A673 (cell line): ENCODE measurements at regions not wholly inside any gene's neighbourhood (a gene's known extent, or its start where the extent isn't known, plus 50 kb on each side); places are given as distances from the start of the nearest gene placed in this dataset.

Experiments
- BruUV-seq: library from RNA; stranded (reverse); fragments of 400-500 nt; replicated peaks from 2 replicates; lab custom pipeline; 2021; lab: Mats Ljungman, UMichigan
- CTCF ChIA-PET: fragments of 300-600 bp; sonication (Branson Sonifier 250); formaldehyde crosslinking; loops from one replicate; lab custom pipeline; 2022; ENCODE audit warnings: antibody characterized with exemption; lab: Charles Lee
- POLR2A ChIA-PET: fragments of 300-600 bp; sonication (Branson Sonifier 250); formaldehyde crosslinking; loops from one replicate; lab custom pipeline; 2022; ENCODE audit warnings: antibody characterized with exemption; ENCODE audit not compliant: low non-redundant PET; lab: Charles Lee
- DNase-seq: peaks from one replicate; pipeline ENCODE4 v3.0.0-alpha.2; 2015; ENCODE audit warnings: low spot score
- H3K27ac ChIP-seq: fragments of 200-600 bp; sonication (generic); 2 replicates; pipeline ENCODE4 v1.5.1; 2016; ENCODE audit warnings: mixed run types, low read depth, mild to moderate bottlenecking, mixed read lengths, antibody characterized with exemption, low read length; ENCODE audit not compliant: poor library complexity, severe bottlenecking
- H3K27me3 ChIP-seq: fragments of 200-600 bp; sonication (generic); replicated peaks from 2 replicates; pipeline ENCODE4 v1.6.1; 2017; ENCODE audit warnings: mixed run types, low read depth, mild to moderate bottlenecking, mixed read lengths, antibody characterized with exemption, low read length; ENCODE audit not compliant: insufficient read depth, poor library complexity
- H3K36me3 ChIP-seq: fragments of 200-600 bp; sonication (generic); 2 replicates; pipeline ENCODE4 v1.6.1; 2016; ENCODE audit warnings: mixed run types, mild to moderate bottlenecking, mixed read lengths, antibody characterized with exemption, low read length; ENCODE audit not compliant: insufficient read depth, poor library complexity, severe bottlenecking
- H3K4me1 ChIP-seq: fragments of 200-600 bp; sonication (generic); 2 replicates; pipeline ENCODE4 v1.6.1; 2017; ENCODE audit warnings: mixed run types, mild to moderate bottlenecking, mixed read lengths, antibody characterized with exemption, low read length; ENCODE audit not compliant: insufficient read depth, poor library complexity, severe bottlenecking
- H3K4me3 ChIP-seq: fragments of 200-600 bp; sonication (generic); 2 replicates; pipeline ENCODE4 v1.5.1; 2016; ENCODE audit warnings: low read depth, mixed run types, mild to moderate bottlenecking, mixed read lengths, low read length; ENCODE audit not compliant: poor library complexity, severe bottlenecking
- H3K9me3 ChIP-seq: fragments of 200-600 bp; sonication (generic); 2 replicates; pipeline ENCODE4 v1.6.1; 2016; ENCODE audit warnings: mixed run types, low read depth, mild to moderate bottlenecking, mixed read lengths, antibody characterized with exemption, low read length; ENCODE audit not compliant: poor library complexity, severe bottlenecking
- CTCF ChIP-seq: fragments of 300-800, 200-600 bp; sonication (generic); conservative IDR thresholded peaks from 2 replicates; pipeline ENCODE4 v1.5.1; 2017; ENCODE audit warnings: low read depth, mild to moderate bottlenecking, antibody characterized with exemption, low read length, moderate library complexity, mixed read lengths
- EZH2 ChIP-seq: fragments of 200-600 bp; sonication (generic); IDR thresholded peaks from 2 replicates; pipeline ENCODE4 v1.6.1; 2017; ENCODE audit warnings: borderline replicate concordance, low read depth, mild to moderate bottlenecking, mixed read lengths, antibody characterized with exemption, low read length; ENCODE audit not compliant: poor library complexity, severe bottlenecking
- intact Hi-C: fragments of 100-400 bp; cut with micrococcal nuclease; formaldehyde crosslinking; loops from one replicate; pipeline ENCODE4 v1.10.0; 2022; ENCODE audit not compliant: unreplicated experiment

- Histone ChIP-seq H3K27ac (no peak overlapping the region), H3K4me3 (no peak overlapping the region), H3K36me3 (no peaks in the 10 kb centered on the region), H3K4me1 (no peaks in the 10 kb centered on the region), H3K9me3 (no peaks in the 10 kb centered on the region), H3K27me3 (no peaks in the 10 kb centered on the region)
- intact Hi-C loops: no loop called here
- BruUV-seq: no TSS peak
- no peak for DNase-seq
- TF ChIP-seq EZH2 (no peak), CTCF (no peak)
- POLR2A ChIA-PET: no interaction called here
- CTCF ChIA-PET: no interaction called here
Measured at GRCh38 chr12:126036348-126036747, 971.1 kb downstream of the AACS start.

- Histone ChIP-seq H3K27ac (no peak overlapping the region), H3K4me1 (no peaks in the 10 kb centered on the region), H3K4me3 (no peak overlapping the region), H3K36me3 (no peaks in the 10 kb centered on the region), H3K9me3 (no peaks in the 10 kb centered on the region), H3K27me3 (peaks cover 11% of the 10 kb centered on the region)
- intact Hi-C loops: no loop called here
- ChIA-PET CTCF (no interaction called here), POLR2A (no interaction called here)
- no peak for DNase-seq
- TF ChIP-seq EZH2: no peak
- TF ChIP-seq CTCF: no peak
- BruUV-seq: no TSS peak
Measured at GRCh38 chr12:126038434-126038833, 973.2 kb downstream of the AACS start.

GRCh38 chr12:126040307-126040706 is 975.1 kb downstream of the AACS start:
- H3K36me3 ChIP-seq: no peaks in the 10 kb centered on the region
- no peaks in the 10 kb centered on the region for H3K9me3 ChIP-seq
- no peak overlapping the region for H3K27ac ChIP-seq
- ChIA-PET POLR2A (no interaction called here), CTCF (no interaction called here)
- TF ChIP-seq CTCF (no peak), EZH2 (no peak)
- intact Hi-C loops: no loop called here
- BruUV-seq: no TSS peak
- H3K4me3 ChIP-seq: no peak overlapping the region
- DNase-seq: no peak
- peaks cover 15% of the 10 kb centered on the region for H3K27me3 ChIP-seq
- H3K4me1 ChIP-seq: no peaks in the 10 kb centered on the region
